MV-4-11 (cell line): ENCODE measurements at regions not wholly inside any gene's neighbourhood (a gene's known extent, or its start where the extent isn't known, plus 50 kb on each side); places are given as distances from the start of the nearest gene placed in this dataset.

Experiments
- DNase-seq: peaks from one replicate; lab custom pipeline; 2025; lab: John Stamatoyannopoulos, UW

GRCh38 chr1:225707824-225708223 is 54.9 kb upstream of the ENAH start:
- DNase-seq = no peak

GRCh38 chr1:225709101-225709500 is 56.2 kb upstream of the ENAH start:
- no peak for DNase-seq

GRCh38 chr1:225710804-225711203 is 57.9 kb upstream of the ENAH start:
- no peak for DNase-seq

- DNase-seq = no peak
Measured at GRCh38 chr1:225711236-225711937, 58.5 kb upstream of the ENAH start.

- DNase-seq = peak; percentile 97
Measured at GRCh38 chr1:225712391-225712790, 59.5 kb upstream of the ENAH start.

GRCh38 chr1:225713281-225713680 is 60.4 kb upstream of the ENAH start:
- no peak for DNase-seq

- no peak for DNase-seq
Measured at GRCh38 chr1:225720937-225721336, 56.7 kb upstream of the SRP9 start.

GRCh38 chr1:225724251-225724650 is 53.4 kb upstream of the SRP9 start:
- DNase-seq = no peak
